GM12878 (cell line): ENCODE measurements at regions not wholly inside any gene's neighbourhood (a gene's known extent, or its start where the extent isn't known, plus 50 kb on each side); places are given as distances from the start of the nearest gene placed in this dataset.

Source experiments
- ATAC-seq: fragments of 200-7000 bp; cut with Tn5 transposase; 3 replicates; pipeline ENCODE4 v1.9.1; 2020; ENCODE audit warnings: mild to moderate bottlenecking, moderate library complexity
- BruUV-seq: library from RNA; stranded (reverse); fragments of 400-500 nt; replicated peaks from 2 replicates; lab custom pipeline; 2021; lab: Mats Ljungman, UMichigan
- CTCF ChIA-PET: fragments of 300-600 bp; sonication (Branson Sonifier 250); formaldehyde crosslinking; extraction: SDS; loops from one replicate; lab custom pipeline; 2021; ENCODE audit warnings: inconsistent platforms; lab: Yijun Ruan, JAX
- POLR2A ChIA-PET: fragments of 350-600 bp; formaldehyde crosslinking; extraction: SDS; loops from one replicate; lab custom pipeline; 2021; ENCODE audit warnings: inconsistent platforms; lab: Charles Lee
- RAD21 ChIA-PET: fragments of 300-600 bp; sonication (Branson Sonifier 250); formaldehyde crosslinking; loops from one replicate; lab custom pipeline; 2023; ENCODE audit warnings: antibody characterized with exemption; ENCODE audit not compliant: unreplicated experiment; lab: Charles Lee
- SMC1A ChIA-PET: fragments of 300-600 bp; sonication (Branson Sonifier 250); formaldehyde crosslinking; loops from one replicate; lab custom pipeline; 2023; ENCODE audit not compliant: unreplicated experiment, uncharacterized antibody; lab: Charles Lee
- DNase-seq: peaks from one replicate; pipeline ENCODE4 v3.0.0-alpha.2; 2011; ENCODE audit warnings: low read depth, low spot score
- FAIRE-seq: peaks from 3 replicates; lab custom pipeline; 2011; peaks lifted over from hg19 to GRCh38; lab: Jason Lieb, UNC
- H2AFZ ChIP-seq: 2 replicates; pipeline ENCODE4 v1.6.0; 2011; ENCODE audit warnings: low read depth, low read length, control low read depth; ENCODE audit not compliant: control insufficient read depth
- H3K27ac ChIP-seq: 2 replicates; pipeline ENCODE4 v1.5.1; 2011; ENCODE audit warnings: control low read depth; ENCODE audit not compliant: control insufficient read depth, insufficient read depth
- H3K27me3 ChIP-seq, 2 experiments: replicated peaks in 1 of 2; 2 replicates each; pipeline versions ENCODE4 v1.6.0 to v1.6.1; 2011; ENCODE audit warnings: low read length in 1 of 2; ENCODE audit not compliant: control insufficient read depth in 2 of 2, insufficient read depth in 2 of 2
- H3K36me3 ChIP-seq, 2 experiments: 2 replicates each; pipeline ENCODE4 v1.5.1; 2011; ENCODE audit warnings: low read length in 1 of 2; ENCODE audit not compliant: control insufficient read depth in 2 of 2, insufficient read depth in 2 of 2
- H3K4me1 ChIP-seq: 2 replicates; pipeline ENCODE4 v1.6.1; 2011; ENCODE audit warnings: mild to moderate bottlenecking, low read length, moderate library complexity, mixed read lengths; ENCODE audit not compliant: control insufficient read depth, insufficient read depth
- H3K4me2 ChIP-seq: 2 replicates; pipeline ENCODE4 v1.6.0; 2011; ENCODE audit warnings: control low read depth; ENCODE audit not compliant: control insufficient read depth, insufficient read depth
- H3K4me3 ChIP-seq: fragments of 200-600 bp; sonication (generic); 2 replicates; pipeline ENCODE4 v1.5.1; 2016
- H3K79me2 ChIP-seq: 2 replicates; pipeline ENCODE4 v1.6.0; 2011; ENCODE audit warnings: low read length; ENCODE audit not compliant: control insufficient read depth, insufficient read depth
- H3K9ac ChIP-seq: 2 replicates; pipeline ENCODE4 v1.8.0; 2011; ENCODE audit warnings: low read length, control low read depth, mixed read lengths; ENCODE audit not compliant: control insufficient read depth, insufficient read depth
- H3K9me3 ChIP-seq: replicated peaks from 3 replicates; pipeline ENCODE4 v1.5.1; 2011; ENCODE audit warnings: mild to moderate bottlenecking, low read length; ENCODE audit not compliant: control insufficient read depth, insufficient read depth
- H4K20me1 ChIP-seq: 2 replicates; pipeline ENCODE4 v1.6.0; 2011; ENCODE audit not compliant: control insufficient read depth, insufficient read depth
- CHD4 ChIP-seq: fragments of 200-600 bp; sonication (generic); IDR thresholded peaks from 2 replicates; pipeline ENCODE4 v1.6.1; 2016; ENCODE audit warnings: mild to moderate bottlenecking
- IKZF1 ChIP-seq: fragments of 450-650 bp; conservative IDR thresholded peaks from 2 replicates; pipeline ENCODE4 v1.6.1; 2017; ENCODE audit warnings: antibody characterized with exemption, mild to moderate bottlenecking
- PAX8 ChIP-seq: fragments of 450-650 bp; IDR thresholded peaks from 2 replicates; pipeline ENCODE4 v1.6.1; 2017; ENCODE audit warnings: mild to moderate bottlenecking, moderate library complexity
- PML ChIP-seq: IDR thresholded peaks from 2 replicates; pipeline ENCODE4 v1.6.1; 2012; ENCODE audit warnings: low read length, inconsistent platforms
- POLR2AphosphoS5 ChIP-seq: IDR thresholded peaks from 2 replicates; pipeline ENCODE4 v1.6.1; 2011; ENCODE audit warnings: mild to moderate bottlenecking, low read length, inconsistent platforms
- POU2F2 ChIP-seq: IDR thresholded peaks from 3 replicates; pipeline ENCODE4 v1.6.1; 2011; ENCODE audit warnings: low read depth, mild to moderate bottlenecking, low read length, borderline replicate concordance
- ZNF24 ChIP-seq: fragments of 450-650 bp; IDR thresholded peaks from 2 replicates; pipeline ENCODE4 v1.6.1; 2017; ENCODE audit warnings: antibody characterized with exemption, mild to moderate bottlenecking
- ZNF384 ChIP-seq: IDR thresholded peaks from 2 replicates; pipeline ENCODE4 v1.6.1; 2012; ENCODE audit warnings: low read depth, mild to moderate bottlenecking, low read length, improper control_type of control experiment, borderline replicate concordance
- ZNF622 ChIP-seq: fragments of 450-650 bp; IDR thresholded peaks from 2 replicates; pipeline ENCODE4 v1.6.1; 2017; ENCODE audit warnings: mild to moderate bottlenecking, inconsistent platforms
- ZSCAN29 ChIP-seq: fragments of 450-650 bp; IDR thresholded peaks from 2 replicates; pipeline ENCODE4 v1.6.1; 2017; ENCODE audit warnings: mild to moderate bottlenecking, moderate library complexity
- WGBS: methylation state at CpG from one replicate; pipeline ENCODE4 v1.1.6; 2016; ENCODE audit warnings: low lambda C conversion rate; ENCODE audit not compliant: insufficient replicate concordance, insufficient coverage; ENCODE audit errors: missing lambda C conversion rate; 5-methylcytosine and 5-hydroxymethylcytosine counted together
- in situ Hi-C: fragments of 300-500 bp; cut with MboI; formaldehyde crosslinking; loops from 9 replicates; pipeline ENCODE4 v1.14.3; 2018; ENCODE audit warnings: mixed read lengths
- intact Hi-C: fragments of 100-400 bp; cut with micrococcal nuclease; formaldehyde crosslinking; loops from one replicate; pipeline ENCODE4 v1.14.2; 2022; ENCODE audit not compliant: unreplicated experiment
- TF ChIP-seq, protein P1 (sequence below): IDR thresholded peaks from 2 replicates; pipeline ENCODE4 v1.6.1; 2011; ENCODE audit warnings: mild to moderate bottlenecking, low read depth, low read length, moderate library complexity; ENCODE audit not compliant: insufficient replicate concordance
- TF ChIP-seq, protein P2 (sequence below): fragments of 450-650 bp; IDR thresholded peaks from 2 replicates; pipeline ENCODE4 v1.6.1; 2016; ENCODE audit warnings: mild to moderate bottlenecking
- TF ChIP-seq, protein P3 (sequence below): fragments of 450-650 bp; formaldehyde crosslinking; IDR thresholded peaks from 2 replicates; pipeline ENCODE4 v1.4.0; 2022; ENCODE audit warnings: mild to moderate bottlenecking, moderate library complexity

DNA sequence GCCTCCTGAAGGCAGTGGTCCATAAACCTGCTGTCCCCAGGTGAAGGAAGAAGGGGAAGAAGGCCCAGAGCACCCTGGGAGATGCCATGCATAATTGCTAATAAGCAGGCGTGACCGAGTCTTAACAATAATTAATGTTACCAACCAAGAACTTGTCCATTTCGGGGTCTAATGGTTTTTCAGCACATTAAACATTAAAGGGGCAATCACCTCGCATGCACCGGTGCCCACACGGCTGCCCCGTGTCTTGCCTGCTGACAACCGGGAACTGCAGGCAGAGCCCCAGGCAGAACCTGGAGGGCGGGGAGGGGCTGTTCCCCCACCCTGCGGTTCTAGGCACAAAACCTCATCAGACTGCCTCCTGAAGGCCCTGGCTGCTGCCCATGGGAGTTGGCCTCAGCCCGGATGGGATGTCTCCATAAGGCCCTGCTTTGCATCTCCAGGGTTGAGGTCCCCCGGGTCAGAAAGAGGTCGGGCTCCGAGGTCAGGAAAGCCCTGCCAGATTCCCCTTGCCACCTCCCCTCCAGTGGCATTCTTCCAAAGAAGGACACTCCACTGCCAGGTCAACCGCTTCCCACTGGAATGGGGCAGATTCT lies 169.0 kb downstream of the BUD13 start:
- no TSS peak for BruUV-seq
- no peak overlapping the region for H3K4me3 ChIP-seq
- no peaks in the 10 kb centered on the region for H3K9me3 ChIP-seq
- H3K4me1 ChIP-seq, result no peaks in the 10 kb centered on the region
- no peak for ATAC-seq
- CTCF ChIA-PET, result interaction anchor here (1.1 kb wide), 1 partner anchor 38 kb away, joined by 4 read pairs; no protein-coding TSS in a partner anchor
- no peaks in the 10 kb centered on the region for H3K36me3 ChIP-seq
- H3K79me2 ChIP-seq, result no peaks in the 10 kb centered on the region
- no peak for TF ChIP-seq ZSCAN29
- TF ChIP-seq, all 136 proteins: peak for 0
- FAIRE-seq, result no peak
- DNase-seq, result no peak
- Histone ChIP-seq H4K20me1 (no peaks in the 10 kb centered on the region), H3K4me2 (no peak overlapping the region), H2AFZ (no peak overlapping the region), H3K9ac (no peak overlapping the region), H3K27me3 (no peaks in the 10 kb centered on the region), H3K27ac (no peak overlapping the region)
- SMC1A ChIA-PET, result no interaction called here
- POLR2A ChIA-PET, result no interaction called here
- RAD21 ChIA-PET, result no interaction called here
- 30% methylated on average over 15 of the region's 15 CpGs for WGBS
- intact Hi-C loops (no loop called here), in situ Hi-C loops (no loop called here)

DNA sequence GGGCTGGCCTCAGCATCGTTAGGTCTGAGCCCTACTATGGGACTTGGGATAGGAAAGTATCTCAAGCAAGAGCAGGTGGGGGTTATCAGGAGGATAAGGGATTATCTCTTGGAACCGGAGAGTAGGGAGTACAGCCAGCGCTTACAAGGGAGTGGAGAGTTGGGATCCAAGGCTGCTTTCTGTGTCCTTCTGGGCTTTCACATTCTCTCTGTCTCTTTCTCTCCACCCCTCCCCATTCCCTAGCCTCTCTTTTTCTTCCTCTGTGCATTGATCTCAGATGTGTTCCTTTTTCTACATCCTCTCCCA lies 170.2 kb downstream of the BUD13 start:
- Histone ChIP-seq H2AFZ (no peak overlapping the region), H3K79me2 (no peaks in the 10 kb centered on the region), H3K4me2 (no peak overlapping the region), H3K4me1 (no peaks in the 10 kb centered on the region), H3K9ac (no peak overlapping the region), H3K27me3 (peaks cover 0 to 2% of the 10 kb centered on the region in 2 experiments; a peak in 1 of 4 replicates), H4K20me1 (no peaks in the 10 kb centered on the region), H3K9me3 (no peaks in the 10 kb centered on the region), H3K4me3 (no peak overlapping the region), H3K36me3 (no peaks in the 10 kb centered on the region), H3K27ac (no peak overlapping the region)
- DNase-seq (no peak), FAIRE-seq (no peak), ATAC-seq (no peak)
- SMC1A ChIA-PET, result no interaction called here
- CTCF ChIA-PET, result interaction anchor here (1.7 kb wide), 1 partner anchor 89 kb away, joined by 6 read pairs; no protein-coding TSS in a partner anchor
- intact Hi-C loops (no loop called here), in situ Hi-C loops (no loop called here)
- POLR2A ChIA-PET, result no interaction called here
- RAD21 ChIA-PET, result no interaction called here
- no TSS peak for BruUV-seq
- 16% methylated on average over 3 of the region's 3 CpGs for WGBS
- no peak for TF ChIP-seq PAX8
- no peak for TF ChIP-seq ZNF384
- TF ChIP-seq, protein P1, sequence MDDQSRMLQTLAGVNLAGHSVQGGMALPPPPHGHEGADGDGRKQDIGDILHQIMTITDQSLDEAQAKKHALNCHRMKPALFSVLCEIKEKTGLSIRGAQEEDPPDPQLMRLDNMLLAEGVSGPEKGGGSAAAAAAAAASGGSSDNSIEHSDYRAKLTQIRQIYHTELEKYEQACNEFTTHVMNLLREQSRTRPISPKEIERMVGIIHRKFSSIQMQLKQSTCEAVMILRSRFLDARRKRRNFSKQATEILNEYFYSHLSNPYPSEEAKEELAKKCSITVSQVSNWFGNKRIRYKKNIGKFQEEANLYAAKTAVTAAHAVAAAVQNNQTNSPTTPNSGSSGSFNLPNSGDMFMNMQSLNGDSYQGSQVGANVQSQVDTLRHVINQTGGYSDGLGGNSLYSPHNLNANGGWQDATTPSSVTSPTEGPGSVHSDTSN, result no peak
- TF ChIP-seq PML, result no peak
- no peak for TF ChIP-seq POLR2AphosphoS5
- no peak for TF ChIP-seq ZNF622
- TF ChIP-seq, protein P2, sequence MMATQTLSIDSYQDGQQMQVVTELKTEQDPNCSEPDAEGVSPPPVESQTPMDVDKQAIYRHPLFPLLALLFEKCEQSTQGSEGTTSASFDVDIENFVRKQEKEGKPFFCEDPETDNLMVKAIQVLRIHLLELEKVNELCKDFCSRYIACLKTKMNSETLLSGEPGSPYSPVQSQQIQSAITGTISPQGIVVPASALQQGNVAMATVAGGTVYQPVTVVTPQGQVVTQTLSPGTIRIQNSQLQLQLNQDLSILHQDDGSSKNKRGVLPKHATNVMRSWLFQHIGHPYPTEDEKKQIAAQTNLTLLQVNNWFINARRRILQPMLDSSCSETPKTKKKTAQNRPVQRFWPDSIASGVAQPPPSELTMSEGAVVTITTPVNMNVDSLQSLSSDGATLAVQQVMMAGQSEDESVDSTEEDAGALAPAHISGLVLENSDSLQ, result no peak
- no peak for TF ChIP-seq IKZF1
- no peak for TF ChIP-seq POU2F2
- no peak for TF ChIP-seq ZNF24
- no peak for TF ChIP-seq CHD4
- TF ChIP-seq, protein P3, sequence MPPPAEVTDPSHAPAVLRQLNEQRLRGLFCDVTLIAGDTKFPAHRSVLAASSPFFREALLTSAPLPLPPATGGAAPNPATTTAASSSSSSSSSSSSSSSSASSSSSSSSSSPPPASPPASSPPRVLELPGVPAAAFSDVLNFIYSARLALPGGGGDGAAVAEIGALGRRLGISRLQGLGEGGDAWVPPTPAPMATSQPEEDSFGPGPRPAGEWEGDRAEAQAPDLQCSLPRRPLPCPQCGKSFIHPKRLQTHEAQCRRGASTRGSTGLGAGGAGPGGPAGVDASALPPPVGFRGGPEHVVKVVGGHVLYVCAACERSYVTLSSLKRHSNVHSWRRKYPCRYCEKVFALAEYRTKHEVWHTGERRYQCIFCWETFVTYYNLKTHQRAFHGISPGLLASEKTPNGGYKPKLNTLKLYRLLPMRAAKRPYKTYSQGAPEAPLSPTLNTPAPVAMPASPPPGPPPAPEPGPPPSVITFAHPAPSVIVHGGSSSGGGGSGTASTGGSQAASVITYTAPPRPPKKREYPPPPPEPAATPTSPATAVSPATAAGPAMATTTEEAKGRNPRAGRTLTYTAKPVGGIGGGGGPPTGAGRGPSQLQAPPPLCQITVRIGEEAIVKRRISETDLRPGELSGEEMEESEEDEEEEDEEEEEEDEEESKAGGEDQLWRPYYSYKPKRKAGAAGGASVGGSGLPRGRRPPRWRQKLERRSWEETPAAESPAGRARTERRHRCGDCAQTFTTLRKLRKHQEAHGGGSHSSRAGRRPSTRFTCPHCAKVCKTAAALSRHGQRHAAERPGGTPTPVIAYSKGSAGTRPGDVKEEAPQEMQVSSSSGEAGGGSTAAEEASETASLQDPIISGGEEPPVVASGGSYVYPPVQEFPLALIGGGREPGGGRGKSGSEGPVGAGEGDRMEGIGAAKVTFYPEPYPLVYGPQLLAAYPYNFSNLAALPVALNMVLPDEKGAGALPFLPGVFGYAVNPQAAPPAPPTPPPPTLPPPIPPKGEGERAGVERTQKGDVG, result no peak
